ENCODE measurements at regions not wholly inside any gene's neighbourhood (a gene's known extent, or its start where the extent isn't known, plus 50 kb on each side); places are given as distances from the start of the nearest gene placed in this dataset.

DNA sequence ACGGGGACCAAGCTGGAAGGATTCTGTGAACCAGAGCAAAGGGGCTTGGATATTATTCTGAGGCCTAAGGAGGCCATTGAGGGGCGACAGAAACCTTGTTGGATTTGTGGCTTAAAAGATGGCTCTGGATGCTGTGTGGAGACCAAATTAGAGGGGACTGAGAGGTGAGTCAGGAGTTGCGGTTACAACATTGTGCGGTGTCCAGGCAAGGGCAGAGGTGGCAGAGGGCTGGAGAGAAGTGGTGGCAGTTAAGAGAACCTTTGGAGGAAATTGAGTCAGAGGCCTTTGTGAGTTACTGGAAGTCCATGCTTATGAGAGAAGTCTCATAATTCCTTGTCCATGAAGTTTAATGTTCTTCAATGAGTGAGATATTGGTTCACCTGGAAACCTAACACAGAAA lies 143.2 kb downstream of the FAM43A start:
- TF ChIP-seq EZH2phosphoT487 (IDR thresholded peaks at IDR 0.05; ENCODE audit: borderline replicate concordance, low read length), result no peak
- TF ChIP-seq, protein P1, sequence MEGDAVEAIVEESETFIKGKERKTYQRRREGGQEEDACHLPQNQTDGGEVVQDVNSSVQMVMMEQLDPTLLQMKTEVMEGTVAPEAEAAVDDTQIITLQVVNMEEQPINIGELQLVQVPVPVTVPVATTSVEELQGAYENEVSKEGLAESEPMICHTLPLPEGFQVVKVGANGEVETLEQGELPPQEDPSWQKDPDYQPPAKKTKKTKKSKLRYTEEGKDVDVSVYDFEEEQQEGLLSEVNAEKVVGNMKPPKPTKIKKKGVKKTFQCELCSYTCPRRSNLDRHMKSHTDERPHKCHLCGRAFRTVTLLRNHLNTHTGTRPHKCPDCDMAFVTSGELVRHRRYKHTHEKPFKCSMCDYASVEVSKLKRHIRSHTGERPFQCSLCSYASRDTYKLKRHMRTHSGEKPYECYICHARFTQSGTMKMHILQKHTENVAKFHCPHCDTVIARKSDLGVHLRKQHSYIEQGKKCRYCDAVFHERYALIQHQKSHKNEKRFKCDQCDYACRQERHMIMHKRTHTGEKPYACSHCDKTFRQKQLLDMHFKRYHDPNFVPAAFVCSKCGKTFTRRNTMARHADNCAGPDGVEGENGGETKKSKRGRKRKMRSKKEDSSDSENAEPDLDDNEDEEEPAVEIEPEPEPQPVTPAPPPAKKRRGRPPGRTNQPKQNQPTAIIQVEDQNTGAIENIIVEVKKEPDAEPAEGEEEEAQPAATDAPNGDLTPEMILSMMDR (IDR thresholded peaks at IDR 0.05; ENCODE audit: low read depth, low read length, poor library complexity, severe bottlenecking), result no peak

All from DOHH2 (cell line).